AG10803 (cell line): ENCODE measurements at regions not wholly inside any gene's neighbourhood (a gene's known extent, or its start where the extent isn't known, plus 50 kb on each side); places are given as distances from the start of the nearest gene placed in this dataset.
"Not testable (repeated sequence)": the region's sequence is repeated elsewhere in the genome, so short reads cannot be mapped to it uniquely, and the experiment has no call there.

Source experiments
- DNase-seq: peaks from one replicate; pipeline ENCODE4 v3.0.0; 2010; ENCODE audit warnings: low read depth
- H3K4me3 ChIP-seq: 2 replicates; pipeline ENCODE4 v1.5.1; 2011; ENCODE audit warnings: mild to moderate bottlenecking, low read length, control low read depth
- CTCF ChIP-seq: conservative IDR thresholded peaks from 2 replicates; pipeline ENCODE4 v1.5.1; 2011; ENCODE audit warnings: mild to moderate bottlenecking, low read length, control low read depth, inconsistent platforms

GRCh38 chr12:54799966-54800365 is 54.4 kb upstream of the MUCL1 start:
- not testable (repeated sequence) for DNase-seq, H3K4me3 ChIP-seq

- no peak for TF ChIP-seq CTCF
- no peak overlapping the region for H3K4me3 ChIP-seq
- no peak for DNase-seq
These were observed 55.7 kb upstream of the MUCL1 start for GRCh38 chr12:54798651-54799050.

GRCh38 chr12:54796991-54797390 is 57.3 kb upstream of the MUCL1 start:
- H3K4me3 ChIP-seq: no peak overlapping the region
- DNase-seq: no peak
- no peak for TF ChIP-seq CTCF

GRCh38 chr12:54795644-54796043 is 58.7 kb upstream of the MUCL1 start:
- H3K4me3 ChIP-seq: no peak overlapping the region
- no peak for DNase-seq
- TF ChIP-seq CTCF: no peak

GRCh38 chr12:54786081-54786480 is 68.2 kb upstream of the MUCL1 start:
- no peak overlapping the region for H3K4me3 ChIP-seq
- DNase-seq: no peak
- TF ChIP-seq CTCF: no peak

GRCh38 chr12:54784115-54784514 is 70.2 kb upstream of the MUCL1 start:
- TF ChIP-seq CTCF: no peak
- no peak overlapping the region for H3K4me3 ChIP-seq
- no peak for DNase-seq

- H3K4me3 ChIP-seq: not testable (repeated sequence)
These were observed 77.3 kb upstream of the MUCL1 start for GRCh38 chr12:54777031-54777430.

GRCh38 chr12:54773593-54773992 is 80.7 kb upstream of the MUCL1 start:
- H3K4me3 ChIP-seq: no peak overlapping the region
- no peak for DNase-seq
- TF ChIP-seq CTCF: no peak

More at GRCh38 chr12:54777031-54777430, 77.3 kb upstream of the MUCL1 start:
- DNase-seq: not testable (repeated sequence)
